NCI-H1436 treated with DMSO at 0.1 percent for 48 hours (cell line): ENCODE measurements at regions not wholly inside any gene's neighbourhood (a gene's known extent, or its start where the extent isn't known, plus 50 kb on each side); places are given as distances from the start of the nearest gene placed in this dataset.
"Not testable (repeated sequence)": the region's sequence is repeated elsewhere in the genome, so short reads cannot be mapped to it uniquely, and the experiment has no call there.

Experiments used
- DNase-seq: peaks from one replicate; lab custom pipeline; 2025; lab: John Stamatoyannopoulos, UW

- not testable (repeated sequence) for DNase-seq
Measured at GRCh38 chr13:61878565-61878964, 462.9 kb upstream of the PCDH20 start.

- DNase-seq, result no peak
Measured at GRCh38 chr13:61874970-61875579, 459.4 kb upstream of the PCDH20 start.

GRCh38 chr13:61873717-61874116 lies 458.1 kb upstream of the PCDH20 start:
- no peak for DNase-seq

GRCh38 chr13:61857198-61857597 lies 441.5 kb upstream of the PCDH20 start:
- DNase-seq, result no peak

DNA sequence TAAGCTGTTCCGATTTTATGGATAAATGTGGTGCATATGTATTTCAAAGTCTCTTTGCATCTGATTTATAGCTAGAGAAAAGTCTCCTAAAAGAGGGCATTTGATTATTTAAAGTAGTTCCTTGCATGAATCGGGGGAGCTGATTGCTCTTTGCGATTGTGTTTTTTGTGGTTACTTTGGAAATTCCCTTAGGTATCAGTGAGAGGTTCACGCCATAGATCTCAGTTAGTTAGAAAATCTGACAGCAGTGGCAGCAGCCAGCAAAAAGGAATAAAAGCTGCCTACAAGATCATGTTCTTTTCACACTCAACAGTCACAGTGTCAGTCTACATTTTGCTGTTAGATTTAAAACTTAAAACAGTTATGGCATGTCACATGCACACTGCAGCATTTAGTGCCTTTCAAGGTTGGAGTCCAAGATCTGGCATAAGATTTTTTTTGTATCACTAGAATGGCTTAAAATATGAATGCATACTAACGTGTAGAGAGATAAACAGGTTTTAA lies 436.5 kb upstream of the PCDH20 start:
- no peak for DNase-seq

DNA sequence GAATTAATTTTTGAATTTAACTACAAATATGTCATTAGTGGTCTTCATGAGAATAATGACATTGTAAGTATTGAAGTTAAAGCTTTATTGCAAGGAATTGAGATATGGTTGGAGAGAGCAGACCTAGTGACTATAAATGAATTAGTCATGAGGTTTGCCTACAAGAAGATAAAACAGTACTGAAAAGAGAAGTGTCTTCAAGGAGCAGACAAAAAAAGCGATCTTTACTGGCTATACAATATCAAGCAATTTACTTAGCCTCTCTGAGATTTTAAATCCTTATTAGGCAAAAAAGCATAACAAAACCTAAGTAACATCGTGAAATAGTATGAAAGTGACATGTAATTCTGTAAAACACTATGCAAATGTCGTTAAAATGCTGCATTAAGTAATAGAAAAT lies 435.1 kb upstream of the PCDH20 start:
- no peak for DNase-seq

DNA sequence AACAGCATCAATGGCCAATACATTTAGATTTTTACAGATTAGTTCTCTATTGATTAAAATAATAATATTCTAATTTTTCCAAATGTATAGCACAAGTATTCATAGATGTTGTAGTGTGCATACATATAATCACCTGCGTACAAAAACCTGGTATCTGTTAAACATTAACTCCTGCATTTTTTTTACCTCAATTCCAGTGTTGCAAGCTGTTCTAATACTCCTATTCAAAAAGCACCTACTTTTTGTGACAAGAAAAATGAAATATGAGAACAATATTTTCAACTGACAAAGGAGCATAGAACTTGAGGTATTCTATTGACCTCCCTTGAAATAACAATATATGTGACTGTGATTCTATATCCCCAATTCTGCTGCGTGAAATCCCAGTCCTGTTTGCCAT lies 422.9 kb upstream of the PCDH20 start:
- no peak for DNase-seq

- DNase-seq, result no peak
Measured at GRCh38 chr13:61833228-61833627, 417.6 kb upstream of the PCDH20 start.

- DNase-seq, result no peak
Measured at GRCh38 chr13:61831026-61831425, 415.4 kb upstream of the PCDH20 start.

GRCh38 chr13:61830475-61830874 lies 414.8 kb upstream of the PCDH20 start:
- no peak for DNase-seq

- no peak for DNase-seq
Measured at GRCh38 chr13:61824168-61824567, 408.5 kb upstream of the PCDH20 start.

DNA sequence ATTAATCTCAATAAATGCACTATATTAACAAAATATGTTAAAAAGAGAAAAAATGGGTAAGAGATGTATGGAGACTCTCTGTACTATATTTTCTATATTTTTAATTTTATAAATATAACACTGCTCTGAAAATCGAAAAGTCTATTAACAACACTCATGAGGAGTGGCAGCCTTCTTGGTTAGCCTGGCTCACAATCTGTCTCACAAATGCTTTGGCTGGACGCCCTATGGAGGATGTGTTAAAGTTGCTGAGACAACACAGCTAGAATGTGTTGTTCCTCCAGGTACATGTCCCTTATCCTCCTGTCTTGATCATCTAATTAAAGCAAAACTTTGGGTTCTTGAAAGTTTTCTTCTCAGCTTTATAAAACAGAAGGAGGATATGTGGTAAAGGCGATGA lies 396.6 kb upstream of the PCDH20 start:
- no peak for DNase-seq

- no peak for DNase-seq
Measured at GRCh38 chr13:61810065-61810464, 394.4 kb upstream of the PCDH20 start.

- DNase-seq, result no peak
Measured at GRCh38 chr13:61797397-61797796, 381.7 kb upstream of the PCDH20 start.

DNA sequence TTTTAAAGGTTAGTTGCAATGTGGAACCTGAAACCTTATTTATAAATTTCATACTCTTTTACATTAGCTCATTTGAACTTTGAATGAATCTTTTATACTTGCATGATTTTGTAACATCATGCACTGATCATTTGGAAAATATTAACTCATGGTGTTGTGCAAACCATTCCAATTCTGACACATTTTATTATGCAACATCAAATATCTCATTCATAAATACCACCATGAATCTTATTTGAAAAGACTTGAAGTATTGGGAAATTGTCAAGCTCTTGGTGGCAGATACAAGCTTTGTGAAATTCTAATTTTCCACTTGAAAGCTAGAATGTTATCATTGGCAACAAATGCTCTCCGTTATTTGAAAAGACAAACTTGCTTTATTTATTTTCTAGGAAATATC lies 379.9 kb upstream of the PCDH20 start:
- DNase-seq, result no peak

- DNase-seq, result no peak
Measured at GRCh38 chr13:61779456-61779855, 363.8 kb upstream of the PCDH20 start.

DNA sequence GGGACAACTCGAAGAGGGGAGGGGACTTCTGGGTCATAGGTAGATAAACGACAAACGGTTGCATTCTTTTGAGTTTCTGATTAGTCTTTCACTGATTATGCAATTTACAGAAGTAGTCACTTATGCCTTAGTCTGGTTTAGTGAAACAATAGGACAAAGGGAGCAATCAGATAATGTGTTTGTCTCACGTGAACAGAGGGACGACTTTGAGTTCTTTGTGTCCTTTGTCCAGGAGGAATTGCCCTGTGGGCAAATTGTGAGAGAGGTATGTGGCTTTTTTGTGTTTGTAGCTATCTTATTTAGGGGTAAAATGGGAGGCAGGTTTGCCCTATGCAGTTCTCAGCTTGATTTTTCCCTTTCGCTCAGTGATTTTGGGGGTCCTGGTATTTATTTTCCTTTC lies 362.9 kb upstream of the PCDH20 start:
- no peak for DNase-seq

- DNase-seq, result no peak
Measured at GRCh38 chr13:61777899-61778298, 362.2 kb upstream of the PCDH20 start.

DNA sequence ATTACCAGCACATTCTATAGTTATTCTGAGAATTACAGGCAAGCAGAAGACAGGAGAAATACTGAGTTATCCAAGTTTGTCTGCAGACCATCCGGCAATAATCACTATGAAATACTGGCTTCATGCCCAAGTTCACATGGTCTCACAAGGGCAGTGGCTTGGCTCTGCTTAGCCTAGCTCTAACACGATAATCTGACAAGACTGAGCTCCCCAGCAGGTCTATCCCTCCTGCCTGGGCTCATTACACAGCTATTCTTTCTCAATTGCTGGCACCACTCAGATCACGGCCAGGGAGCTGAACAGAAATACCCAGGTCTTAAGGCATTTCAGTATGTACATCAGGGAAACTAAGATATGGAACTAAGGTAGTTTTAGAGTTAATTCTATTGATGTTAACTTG lies 361.6 kb upstream of the PCDH20 start:
- no peak for DNase-seq

DNA sequence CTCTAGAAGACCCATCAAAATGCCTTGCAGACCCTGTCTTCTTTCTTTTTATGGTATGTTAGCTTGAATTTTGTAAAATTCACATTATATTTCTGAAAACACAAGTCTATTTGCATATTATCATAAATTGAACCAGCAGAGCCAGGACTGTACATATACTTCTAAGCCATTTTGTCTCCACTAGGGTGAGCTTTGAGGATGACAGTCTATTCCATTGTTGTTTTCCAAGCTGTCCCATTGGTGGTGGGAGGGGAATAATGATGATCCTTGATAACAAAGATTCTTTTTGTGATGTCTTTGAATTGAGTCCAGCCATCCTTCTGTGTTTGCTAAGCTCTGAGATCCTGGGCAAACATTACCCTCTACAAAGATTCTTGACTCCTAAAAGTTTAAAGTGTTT lies 359.3 kb upstream of the PCDH20 start:
- DNase-seq, result no peak

- DNase-seq, result no peak
Measured at GRCh38 chr13:61770681-61771080, 355.0 kb upstream of the PCDH20 start.

DNA sequence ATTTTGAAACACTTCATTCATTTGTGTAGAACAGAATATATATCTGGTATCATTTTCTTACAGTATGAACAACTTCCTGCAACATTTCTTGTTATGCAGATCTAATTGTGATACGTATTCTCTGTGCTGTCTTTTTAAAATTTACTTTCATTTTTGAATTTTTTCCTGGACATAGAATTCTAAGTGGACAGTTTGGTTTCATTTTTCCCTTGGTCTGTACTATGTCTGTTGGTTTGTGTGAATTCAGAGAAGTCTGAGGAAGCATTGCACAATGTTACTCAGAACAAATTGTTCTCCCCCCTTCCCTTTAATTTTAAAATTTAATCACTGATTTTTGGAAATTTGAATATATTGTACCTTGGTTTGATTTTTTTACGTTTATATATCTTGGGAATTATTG lies 352.5 kb upstream of the PCDH20 start:
- DNase-seq, result no peak

- no peak for DNase-seq
Measured at GRCh38 chr13:61766667-61767058, 351.0 kb upstream of the PCDH20 start.

DNA sequence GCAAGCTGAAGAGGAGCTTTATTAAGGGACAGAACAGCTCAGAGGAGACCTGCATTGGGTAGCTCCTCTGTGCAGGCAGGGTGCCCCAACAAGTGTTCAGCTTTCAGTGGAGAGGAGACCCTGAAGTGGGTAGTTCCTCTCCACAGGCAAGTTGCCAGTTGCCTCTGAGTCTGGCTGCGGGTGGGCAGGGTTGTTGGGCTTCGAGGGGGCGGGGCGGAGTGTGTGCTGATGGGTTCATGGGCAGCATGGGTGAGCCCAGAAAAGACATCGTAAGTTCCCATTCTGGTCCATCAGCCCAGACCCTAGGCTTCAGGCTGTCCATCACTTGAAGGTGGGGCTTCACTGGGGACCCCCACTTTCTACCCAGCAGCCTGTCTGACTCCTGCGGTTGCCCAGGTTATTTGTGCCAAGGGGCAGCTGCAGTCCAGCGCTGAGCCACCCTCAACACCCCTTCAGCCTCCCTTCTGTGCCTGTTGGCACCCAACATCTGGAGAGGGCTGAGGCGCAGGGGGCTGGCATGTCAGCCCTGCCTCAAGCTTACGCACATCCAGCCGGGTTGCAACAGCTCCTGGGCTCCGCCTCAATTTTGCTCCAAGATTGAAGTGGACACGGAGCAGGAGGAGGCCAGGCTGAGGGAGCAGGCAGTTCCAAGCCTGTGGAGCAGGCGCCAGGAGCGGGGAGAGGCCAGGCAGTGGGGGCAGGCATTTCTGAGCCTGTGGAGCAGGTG lies 350.5 kb upstream of the PCDH20 start:
- DNase-seq, result no peak
